DLD1 (cell line): ENCODE measurements at regions not wholly inside any gene's neighbourhood (a gene's known extent, or its start where the extent isn't known, plus 50 kb on each side); places are given as distances from the start of the nearest gene placed in this dataset.

Experiments used
- in situ Hi-C: cut with HindIII; loops from 2 replicates; pipeline ENCODE4 v1.10.0; 2017; ENCODE audit warnings: low sequenced_read_pairs

DNA sequence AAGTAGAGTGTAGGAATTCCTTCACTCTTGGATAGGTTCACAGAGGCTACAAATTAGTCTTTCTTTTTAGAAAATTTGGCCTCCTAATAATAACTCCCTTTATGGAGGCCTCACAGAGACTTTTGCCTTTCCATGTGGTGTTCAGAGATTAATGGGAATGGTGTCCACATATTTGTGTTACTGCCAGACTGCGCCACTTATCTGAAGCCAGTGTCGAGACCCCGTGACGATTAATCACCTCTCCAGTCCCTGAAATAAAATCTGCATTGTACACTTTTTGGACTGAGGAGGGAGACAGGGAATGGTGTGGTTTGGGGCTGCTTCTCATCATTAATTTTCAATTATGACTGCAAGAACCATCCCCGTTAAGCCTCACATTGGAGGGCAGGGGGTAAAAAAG is 980.5 kb downstream of the FLRT2 start:
- in situ Hi-C loops, result no loop called here

DNA sequence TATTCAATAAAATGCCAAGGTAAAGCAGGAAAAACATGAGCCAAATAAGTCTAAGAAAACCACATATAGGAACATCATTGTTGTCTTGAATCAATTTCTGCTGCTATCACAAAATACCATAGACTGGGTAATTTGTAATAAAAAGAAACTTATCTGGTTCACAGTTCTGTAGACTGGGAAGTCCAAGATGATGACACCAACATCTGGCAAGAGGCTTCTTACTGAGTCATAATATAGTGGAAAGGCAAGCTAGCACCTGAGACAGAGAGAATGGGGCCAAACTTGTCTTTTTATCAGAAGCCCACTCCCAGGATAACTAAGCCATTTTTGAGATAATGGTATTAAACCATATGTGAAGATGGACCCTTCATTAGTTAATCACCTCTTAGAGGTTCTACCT is 975.9 kb downstream of the FLRT2 start:
- in situ Hi-C loops, result no loop called here

DNA sequence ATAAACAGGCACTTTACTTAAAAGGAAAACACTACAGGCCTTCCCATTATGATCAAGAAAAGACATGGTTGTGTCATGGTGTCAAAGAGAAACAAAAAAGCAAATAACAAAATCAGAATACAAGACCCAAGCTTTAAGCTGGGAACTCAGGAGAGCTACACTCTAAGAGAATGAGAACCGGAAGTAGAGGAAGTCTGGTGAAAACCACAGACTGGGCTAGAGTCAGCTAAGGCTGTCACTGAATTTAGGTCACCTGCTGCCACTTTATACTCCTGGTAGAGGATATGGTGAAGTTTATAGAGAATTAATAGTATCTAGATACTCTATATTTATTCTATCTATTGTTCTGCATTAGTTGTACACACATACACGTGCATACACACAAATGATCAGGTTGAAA is 971.7 kb downstream of the FLRT2 start:
- in situ Hi-C loops, result no loop called here

DNA sequence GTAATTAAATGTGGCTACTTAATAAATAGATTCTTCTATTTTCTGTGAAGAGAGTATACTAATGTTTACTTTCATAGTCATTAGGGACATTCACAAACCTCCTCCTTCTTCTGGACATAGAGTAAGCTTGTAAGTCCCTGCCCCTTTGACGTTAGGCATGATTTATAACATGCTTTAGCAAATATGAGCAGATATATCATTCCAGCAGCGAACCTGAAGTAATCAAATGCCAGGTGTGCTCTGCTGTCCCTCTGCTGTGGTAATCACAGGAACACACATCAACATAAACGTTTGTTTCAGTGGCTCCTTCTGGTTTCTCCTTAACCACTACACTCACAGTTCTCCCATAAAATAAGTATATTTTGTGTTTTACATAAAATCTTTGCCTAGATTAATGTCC is 961.8 kb downstream of the FLRT2 start:
- in situ Hi-C loops, result no loop called here

- in situ Hi-C loops, result no loop called here
Measured at GRCh38 chr14:86481104-86481503, 951.2 kb downstream of the FLRT2 start.

- in situ Hi-C loops, result no loop called here
Measured at GRCh38 chr14:86464341-86464740, 934.4 kb downstream of the FLRT2 start.

DNA sequence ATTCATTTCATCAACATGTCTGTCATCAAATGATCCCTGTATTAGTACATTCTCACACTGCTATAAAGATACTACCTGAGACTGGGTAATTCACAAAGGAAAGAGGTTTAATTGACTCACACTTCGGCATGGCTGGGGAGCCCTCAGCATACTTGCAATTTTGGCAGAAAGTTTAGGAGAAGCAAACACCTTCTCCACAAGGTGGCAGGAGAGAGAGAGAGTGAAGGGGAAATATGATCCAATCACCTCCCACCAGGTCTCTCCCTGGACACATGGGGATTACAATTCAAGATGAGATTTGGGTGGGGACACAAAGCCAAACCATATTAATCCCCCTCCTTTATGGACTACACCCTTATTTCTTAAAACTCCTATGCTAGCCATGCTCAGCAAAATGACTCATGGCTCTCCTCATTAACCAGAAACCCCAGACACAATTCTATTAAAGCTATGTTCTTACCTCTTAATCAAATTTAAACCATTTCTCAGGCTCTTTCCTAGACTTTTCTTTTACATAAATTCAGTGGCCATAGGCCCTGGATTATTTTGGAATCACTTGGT is 932.3 kb downstream of the FLRT2 start:
- in situ Hi-C loops, result no loop called here

GRCh38 chr14:86457481-86458135 is 927.7 kb downstream of the FLRT2 start:
- in situ Hi-C loops, result no loop called here

- in situ Hi-C loops, result no loop called here
Measured at GRCh38 chr14:86450085-86450484, 920.1 kb downstream of the FLRT2 start.

DNA sequence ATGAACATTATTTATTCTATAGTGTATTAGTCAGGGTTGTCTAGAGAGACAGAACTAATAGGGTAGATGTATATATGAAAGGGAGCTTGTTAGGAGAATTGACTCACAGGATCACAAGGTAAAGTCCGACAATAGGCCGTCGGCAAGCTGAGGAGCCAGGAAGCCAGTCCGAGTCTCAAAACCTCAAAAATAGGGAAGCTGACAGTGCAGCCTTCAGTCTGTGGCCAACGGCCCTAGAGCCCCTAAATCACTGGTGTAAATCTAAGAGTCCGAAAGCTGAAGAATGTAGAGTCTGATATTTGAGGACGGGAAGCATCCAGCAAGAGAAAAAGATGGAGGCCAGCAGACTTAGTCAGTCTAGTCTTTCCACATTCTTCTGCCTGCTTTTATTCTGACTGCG is 912.2 kb downstream of the FLRT2 start:
- in situ Hi-C loops, result no loop called here

- in situ Hi-C loops, result no loop called here
Measured at GRCh38 chr14:86430853-86431252, 900.9 kb downstream of the FLRT2 start.

DNA sequence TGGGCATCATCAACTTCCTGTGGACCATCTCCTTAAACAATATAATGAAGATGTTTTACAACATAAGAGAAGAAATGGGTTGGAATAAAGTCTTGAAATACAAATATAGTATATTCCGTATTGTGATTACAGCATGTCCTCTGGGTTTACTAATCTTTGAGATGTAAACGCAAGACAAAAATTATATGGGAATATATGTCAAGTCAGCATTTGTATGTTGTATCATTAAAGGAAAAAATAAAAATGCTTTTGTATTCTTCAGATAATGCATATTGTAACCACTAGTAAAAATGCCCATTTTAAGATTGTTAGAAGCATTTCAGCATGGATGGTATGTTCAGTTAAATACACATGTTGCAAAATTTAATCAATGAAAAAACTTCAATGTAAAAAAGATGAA is 893.3 kb downstream of the FLRT2 start:
- in situ Hi-C loops, result no loop called here

DNA sequence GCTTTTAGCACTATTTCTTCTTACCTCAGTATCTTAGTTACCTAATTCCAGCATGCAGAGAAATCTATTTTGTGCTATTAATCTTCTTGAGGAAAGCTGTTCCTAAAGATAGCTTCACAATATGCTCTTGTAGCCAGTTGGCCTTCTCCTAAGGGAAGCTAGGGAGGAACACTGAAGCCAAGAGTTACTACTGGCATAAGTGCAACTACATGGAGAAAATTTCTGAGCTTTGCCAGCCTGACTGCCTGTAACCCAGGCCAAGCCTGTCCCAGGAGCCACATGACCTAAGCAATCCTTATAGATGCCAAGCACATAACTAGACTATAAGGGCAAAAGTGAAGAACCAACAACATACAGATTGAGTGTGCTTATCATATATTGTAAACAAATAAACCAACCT is 890.2 kb downstream of the FLRT2 start:
- in situ Hi-C loops, result no loop called here

DNA sequence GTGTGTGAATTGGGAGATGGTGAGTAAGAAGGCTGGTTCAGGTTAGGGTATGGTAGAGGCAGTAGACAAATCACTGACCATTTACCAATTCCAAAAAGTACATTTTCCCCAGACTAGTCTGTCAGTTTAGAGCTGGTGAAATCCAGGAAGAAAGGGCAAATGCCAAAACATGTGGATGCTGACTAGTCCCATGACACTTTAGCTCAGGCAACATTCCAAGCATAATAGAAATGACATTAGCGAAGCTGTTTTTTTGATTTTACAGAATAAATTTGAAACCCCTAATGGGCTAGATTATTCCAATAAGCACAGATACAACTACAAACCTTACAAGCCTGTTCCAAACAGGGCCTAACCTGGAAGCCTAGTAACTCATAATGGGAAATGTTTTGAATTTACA is 884.2 kb downstream of the FLRT2 start:
- in situ Hi-C loops, result no loop called here

GRCh38 chr14:86404989-86405649 is 875.2 kb downstream of the FLRT2 start:
- in situ Hi-C loops, result no loop called here

GRCh38 chr14:86404425-86404824 is 874.5 kb downstream of the FLRT2 start:
- in situ Hi-C loops, result no loop called here

DNA sequence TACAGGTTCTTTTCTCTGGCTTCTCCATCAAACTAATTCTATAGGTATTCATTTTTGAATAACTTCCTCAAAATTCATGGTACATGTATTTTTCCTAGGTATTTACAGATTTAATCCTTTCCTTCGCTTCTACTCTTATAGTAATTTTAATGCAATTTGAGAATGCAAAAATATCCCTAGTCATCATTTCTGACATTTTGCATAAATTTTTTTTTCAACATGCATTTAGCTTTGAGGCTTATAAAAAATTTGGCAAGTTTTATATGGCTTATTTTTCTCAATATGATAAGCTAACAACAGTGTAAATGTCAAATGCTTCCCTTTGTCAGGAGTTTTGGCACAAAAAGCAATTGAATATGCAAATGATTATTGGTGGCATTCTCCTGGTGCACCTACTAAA is 872.6 kb downstream of the FLRT2 start:
- in situ Hi-C loops, result no loop called here

DNA sequence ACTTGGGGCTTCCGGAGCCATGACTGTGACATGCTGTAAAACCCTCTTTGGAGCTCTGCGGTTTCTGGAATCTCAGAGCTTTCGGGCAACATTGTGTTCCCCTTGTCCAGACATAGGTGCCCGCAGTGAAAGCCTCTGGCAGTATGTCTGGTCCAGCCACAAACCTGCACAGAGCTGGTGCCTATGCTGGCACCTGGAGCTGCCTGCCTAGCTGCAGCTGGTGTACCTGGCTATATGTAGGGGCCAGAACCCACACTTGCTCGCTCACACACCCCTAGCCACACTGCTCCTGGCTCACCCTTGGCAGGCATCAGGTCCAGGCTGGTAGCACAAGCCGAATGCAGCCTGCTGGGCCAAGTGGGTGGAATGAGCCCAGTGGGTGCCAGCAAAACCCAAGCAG is 861.1 kb downstream of the FLRT2 start:
- in situ Hi-C loops, result no loop called here

- in situ Hi-C loops, result no loop called here
Measured at GRCh38 chr14:86388216-86388615, 858.3 kb downstream of the FLRT2 start.

DNA sequence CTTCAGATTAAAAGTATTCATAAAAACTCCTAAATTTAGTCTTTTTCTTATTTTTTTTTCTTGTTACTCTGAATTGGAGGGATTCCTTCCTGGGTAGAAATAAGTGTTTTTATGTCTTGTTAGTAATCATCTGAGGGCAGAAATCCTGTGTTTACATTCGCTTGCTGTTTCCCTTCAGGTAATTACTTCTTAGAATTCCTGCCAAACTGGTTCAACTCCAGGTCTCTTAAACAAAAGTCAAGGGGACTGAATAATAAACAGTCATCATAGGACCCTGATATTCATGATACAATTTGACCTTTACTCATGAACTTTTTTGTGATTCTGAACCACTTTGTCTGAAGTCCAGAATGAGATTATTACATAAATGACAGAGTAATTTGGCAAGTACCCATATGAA is 843.9 kb downstream of the FLRT2 start:
- in situ Hi-C loops, result no loop called here

- in situ Hi-C loops, result no loop called here
Measured at GRCh38 chr14:86372402-86372801, 842.5 kb downstream of the FLRT2 start.

DNA sequence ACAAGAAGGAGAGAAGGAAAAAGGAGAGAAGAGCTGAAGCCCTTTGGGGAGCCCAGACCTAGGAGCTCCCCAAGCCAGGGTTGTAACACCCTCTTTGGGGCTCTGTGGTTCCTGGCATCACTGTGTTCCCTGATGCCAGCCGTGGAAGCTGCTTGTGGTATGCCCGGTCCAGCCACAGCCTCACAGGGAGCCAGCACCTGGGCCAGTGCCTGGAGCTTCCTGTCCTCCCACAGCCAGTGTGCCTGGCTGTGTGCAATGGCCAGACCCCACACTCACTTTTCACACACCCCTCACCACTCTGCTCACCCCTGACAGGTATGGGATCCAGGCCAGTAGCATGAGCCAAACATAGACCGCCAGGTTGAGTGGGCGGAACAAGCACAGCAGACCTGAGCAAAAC is 834.7 kb downstream of the FLRT2 start:
- in situ Hi-C loops, result no loop called here

GRCh38 chr14:86363576-86363975 is 833.6 kb downstream of the FLRT2 start:
- in situ Hi-C loops, result no loop called here
